ENCODE measurements at regions not wholly inside any gene's neighbourhood (a gene's known extent, or its start where the extent isn't known, plus 50 kb on each side); places are given as distances from the start of the nearest gene placed in this dataset.

DNA sequence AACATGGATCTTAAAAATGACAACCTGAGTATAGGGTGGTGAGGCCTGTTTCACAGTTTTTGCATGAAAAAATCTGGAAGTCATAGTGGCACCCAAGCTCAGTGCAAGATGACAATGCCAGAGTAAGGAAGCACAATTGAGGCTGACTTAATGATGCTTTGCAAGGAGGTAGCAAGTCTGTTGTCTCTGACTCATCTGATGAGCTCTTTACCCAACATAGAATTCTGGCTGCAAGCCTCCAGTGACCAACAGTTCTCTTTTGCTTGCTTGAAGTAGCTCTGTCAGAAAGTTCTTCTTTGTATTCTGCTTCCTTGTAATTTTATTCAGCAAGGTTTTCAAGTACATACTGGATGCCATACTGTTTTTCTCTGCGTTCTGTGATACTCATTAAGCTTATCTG lies 117.1 kb downstream of the FOXD2 start:
- no peak for TF ChIP-seq POLR2A (IDR thresholded peaks at IDR 0.05)
- TF ChIP-seq, protein P1, sequence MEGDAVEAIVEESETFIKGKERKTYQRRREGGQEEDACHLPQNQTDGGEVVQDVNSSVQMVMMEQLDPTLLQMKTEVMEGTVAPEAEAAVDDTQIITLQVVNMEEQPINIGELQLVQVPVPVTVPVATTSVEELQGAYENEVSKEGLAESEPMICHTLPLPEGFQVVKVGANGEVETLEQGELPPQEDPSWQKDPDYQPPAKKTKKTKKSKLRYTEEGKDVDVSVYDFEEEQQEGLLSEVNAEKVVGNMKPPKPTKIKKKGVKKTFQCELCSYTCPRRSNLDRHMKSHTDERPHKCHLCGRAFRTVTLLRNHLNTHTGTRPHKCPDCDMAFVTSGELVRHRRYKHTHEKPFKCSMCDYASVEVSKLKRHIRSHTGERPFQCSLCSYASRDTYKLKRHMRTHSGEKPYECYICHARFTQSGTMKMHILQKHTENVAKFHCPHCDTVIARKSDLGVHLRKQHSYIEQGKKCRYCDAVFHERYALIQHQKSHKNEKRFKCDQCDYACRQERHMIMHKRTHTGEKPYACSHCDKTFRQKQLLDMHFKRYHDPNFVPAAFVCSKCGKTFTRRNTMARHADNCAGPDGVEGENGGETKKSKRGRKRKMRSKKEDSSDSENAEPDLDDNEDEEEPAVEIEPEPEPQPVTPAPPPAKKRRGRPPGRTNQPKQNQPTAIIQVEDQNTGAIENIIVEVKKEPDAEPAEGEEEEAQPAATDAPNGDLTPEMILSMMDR (IDR thresholded peaks at IDR 0.05): no peak

All from lower leg skin (tissue), 3 donors.